Left hindlimb (tissue), 1 donor: ENCODE measurements at regions not wholly inside any gene's neighbourhood (a gene's known extent, or its start where the extent isn't known, plus 50 kb on each side); places are given as distances from the start of the nearest gene placed in this dataset.

Source experiments
- DNase-seq: peaks from one replicate; pipeline ENCODE4 v3.0.0-alpha.2; 2018

GRCh38 chr20:19958219-19958618 is 58.9 kb upstream of the NAA20 start:
- no peak for DNase-seq

GRCh38 chr20:19958928-19959327 is 58.2 kb upstream of the NAA20 start:
- no peak for DNase-seq

- no peak for DNase-seq
Measured at GRCh38 chr20:19960745-19961144, 56.4 kb upstream of the NAA20 start.

GRCh38 chr20:19961293-19961692 is 55.9 kb upstream of the NAA20 start:
- DNase-seq, result no peak

- no peak for DNase-seq
Measured at GRCh38 chr20:19962958-19963357, 54.2 kb upstream of the NAA20 start.

GRCh38 chr20:19964289-19965265 is 52.6 kb upstream of the NAA20 start:
- no peak for DNase-seq

- no peak for DNase-seq
Measured at GRCh38 chr20:19966840-19967239, 50.3 kb upstream of the NAA20 start.
